Osteocyte (in vitro differentiated cells): ENCODE measurements at regions not wholly inside any gene's neighbourhood (a gene's known extent, or its start where the extent isn't known, plus 50 kb on each side); places are given as distances from the start of the nearest gene placed in this dataset.

Experiments used
- DNase-seq: peaks from one replicate; pipeline ENCODE4 v3.0.0; 2021; ENCODE audit warnings: mixed read lengths; ENCODE audit not compliant: unreplicated experiment; ENCODE audit errors: extremely low spot score
- H3K27ac Mint-ChIP-seq: one replicate; pipeline ENCODE4 v1.8.0; 2021; ENCODE audit warnings: mild to moderate bottlenecking, mixed read lengths; ENCODE audit not compliant: unreplicated experiment
- H3K27me3 Mint-ChIP-seq: one replicate; pipeline ENCODE4 v1.8.0; 2021; ENCODE audit warnings: mixed read lengths; ENCODE audit not compliant: unreplicated experiment
- H3K36me3 Mint-ChIP-seq: one replicate; pipeline ENCODE4 v1.8.0; 2021; ENCODE audit warnings: mixed read lengths; ENCODE audit not compliant: unreplicated experiment
- H3K4me1 Mint-ChIP-seq: one replicate; pipeline ENCODE4 v1.8.0; 2021; ENCODE audit warnings: mixed read lengths; ENCODE audit not compliant: unreplicated experiment
- H3K4me3 Mint-ChIP-seq: one replicate; pipeline ENCODE4 v1.8.0; 2021; ENCODE audit warnings: mild to moderate bottlenecking, moderate library complexity, mixed read lengths; ENCODE audit not compliant: unreplicated experiment
- H3K9me3 Mint-ChIP-seq: one replicate; pipeline ENCODE4 v1.8.0; 2021; ENCODE audit warnings: mixed read lengths; ENCODE audit not compliant: unreplicated experiment
- CTCF ChIP-seq: fragments of 200-600 bp; sonication (generic); IDR thresholded peaks from 2 replicates; pipeline ENCODE4 v1.5.0; 2021; ENCODE audit warnings: antibody characterized with exemption, mild to moderate bottlenecking, moderate library complexity

GRCh38 chr12:87119713-87120112 lies 863.5 kb upstream of the MGAT4C start:
- Mint-ChIP-seq H3K27ac (no peak overlapping the region), H3K9me3 (no peaks in the 10 kb centered on the region), H3K4me3 (no peak overlapping the region), H3K27me3 (peaks cover 6% of the 10 kb centered on the region), H3K4me1 (no peaks in the 10 kb centered on the region), H3K36me3 (no peaks in the 10 kb centered on the region)
- DNase-seq: no peak
- no peak for TF ChIP-seq CTCF

GRCh38 chr12:87117526-87117925 lies 861.3 kb upstream of the MGAT4C start:
- H3K9me3 Mint-ChIP-seq: no peaks in the 10 kb centered on the region
- H3K4me3 Mint-ChIP-seq: no peak overlapping the region
- H3K4me1 Mint-ChIP-seq: no peaks in the 10 kb centered on the region
- peaks cover 8% of the 10 kb centered on the region for H3K27me3 Mint-ChIP-seq
- H3K27ac Mint-ChIP-seq: no peak overlapping the region
- DNase-seq: no peak
- no peaks in the 10 kb centered on the region for H3K36me3 Mint-ChIP-seq
- no peak for TF ChIP-seq CTCF

GRCh38 chr12:87116780-87117179 lies 860.6 kb upstream of the MGAT4C start:
- H3K27me3 Mint-ChIP-seq: peaks cover 4% of the 10 kb centered on the region
- H3K36me3 Mint-ChIP-seq: no peaks in the 10 kb centered on the region
- H3K27ac Mint-ChIP-seq: no peak overlapping the region
- no peak overlapping the region for H3K4me3 Mint-ChIP-seq
- no peak for DNase-seq
- no peaks in the 10 kb centered on the region for H3K4me1 Mint-ChIP-seq
- H3K9me3 Mint-ChIP-seq: no peaks in the 10 kb centered on the region
- no peak for TF ChIP-seq CTCF

- no peaks in the 10 kb centered on the region for H3K9me3 Mint-ChIP-seq
- no peak overlapping the region for H3K4me3 Mint-ChIP-seq
- DNase-seq: no peak
- no peak overlapping the region for H3K27ac Mint-ChIP-seq
- H3K4me1 Mint-ChIP-seq: no peaks in the 10 kb centered on the region
- no peak for TF ChIP-seq CTCF
- no peaks in the 10 kb centered on the region for H3K36me3 Mint-ChIP-seq
- peaks cover 4% of the 10 kb centered on the region for H3K27me3 Mint-ChIP-seq
Measured at GRCh38 chr12:87112571-87113345, 856.6 kb upstream of the MGAT4C start.

- DNase-seq: no peak
- no peak for TF ChIP-seq CTCF
- Mint-ChIP-seq H3K4me3 (no peak overlapping the region), H3K9me3 (no peaks in the 10 kb centered on the region), H3K27me3 (no peaks in the 10 kb centered on the region), H3K4me1 (no peaks in the 10 kb centered on the region), H3K27ac (no peak overlapping the region), H3K36me3 (no peaks in the 10 kb centered on the region)
Measured at GRCh38 chr12:87107766-87108165, 851.6 kb upstream of the MGAT4C start.
